22Rv1 (cell line): ENCODE measurements at regions not wholly inside any gene's neighbourhood (a gene's known extent, or its start where the extent isn't known, plus 50 kb on each side); places are given as distances from the start of the nearest gene placed in this dataset.

Experiments
- H3K27ac ChIP-seq: fragments of 450-650 bp; 2 replicates; pipeline ENCODE4 v1.5.1; 2017
- CTCF ChIP-seq: fragments of 450-650 bp; IDR thresholded peaks from 2 replicates; pipeline ENCODE4 v1.5.1; 2017; ENCODE audit warnings: mild to moderate bottlenecking
- ZFX ChIP-seq: fragments of 450-650 bp; IDR thresholded peaks from 2 replicates; pipeline ENCODE4 v1.6.1; 2017; ENCODE audit warnings: antibody characterized with exemption, borderline replicate concordance

GRCh38 chr10:55397777-55398496 is 596.9 kb upstream of the PCDH15 start:
- no peak overlapping the region for H3K27ac ChIP-seq
- TF ChIP-seq CTCF (no peak), ZFX (no peak)

GRCh38 chr10:55378196-55378595 is 577.2 kb upstream of the PCDH15 start:
- no peak for TF ChIP-seq ZFX
- no peak for TF ChIP-seq CTCF
- no peak overlapping the region for H3K27ac ChIP-seq

- no peak overlapping the region for H3K27ac ChIP-seq
- TF ChIP-seq ZFX (no peak), CTCF (no peak)
Observed at GRCh38 chr10:55374917-55375316, 573.9 kb upstream of the PCDH15 start.

GRCh38 chr10:55374060-55374459 is 573.0 kb upstream of the PCDH15 start:
- no peak overlapping the region for H3K27ac ChIP-seq
- TF ChIP-seq ZFX (no peak), CTCF (no peak)

- no peak overlapping the region for H3K27ac ChIP-seq
- TF ChIP-seq CTCF = no peak
- TF ChIP-seq ZFX = no peak
Observed at GRCh38 chr10:55369670-55370420, 568.8 kb upstream of the PCDH15 start.

- no peak for TF ChIP-seq ZFX
- no peak for TF ChIP-seq CTCF
- H3K27ac ChIP-seq = no peak overlapping the region
Observed at GRCh38 chr10:55368467-55368866, 567.4 kb upstream of the PCDH15 start.

GRCh38 chr10:55367555-55367954 is 566.5 kb upstream of the PCDH15 start:
- TF ChIP-seq CTCF (no peak), ZFX (no peak)

More at GRCh38 chr10:55367555-55367954, 566.5 kb upstream of the PCDH15 start:
- H3K27ac ChIP-seq = no peak overlapping the region
